OCI-LY1 (cell line): ENCODE measurements at regions not wholly inside any gene's neighbourhood (a gene's known extent, or its start where the extent isn't known, plus 50 kb on each side); places are given as distances from the start of the nearest gene placed in this dataset.

Experiments used
- EZH2 ChIP-seq: fragments of 200-600 bp; sonication (generic), shearing (Covaris generic); IDR thresholded peaks from 2 replicates; pipeline ENCODE4 v1.8.0; 2017; ENCODE audit warnings: borderline replicate concordance, mixed run types, mild to moderate bottlenecking, antibody characterized with exemption, low read length, moderate library complexity, mixed read lengths
- TF ChIP-seq, protein P1 (sequence below): fragments of 200-600 bp; sonication (generic), shearing (Covaris generic); IDR thresholded peaks from 2 replicates; pipeline ENCODE4 v1.5.1; 2017; ENCODE audit warnings: mild to moderate bottlenecking, antibody characterized with exemption, low read length, moderate library complexity, mixed read lengths

- TF ChIP-seq, protein P1, sequence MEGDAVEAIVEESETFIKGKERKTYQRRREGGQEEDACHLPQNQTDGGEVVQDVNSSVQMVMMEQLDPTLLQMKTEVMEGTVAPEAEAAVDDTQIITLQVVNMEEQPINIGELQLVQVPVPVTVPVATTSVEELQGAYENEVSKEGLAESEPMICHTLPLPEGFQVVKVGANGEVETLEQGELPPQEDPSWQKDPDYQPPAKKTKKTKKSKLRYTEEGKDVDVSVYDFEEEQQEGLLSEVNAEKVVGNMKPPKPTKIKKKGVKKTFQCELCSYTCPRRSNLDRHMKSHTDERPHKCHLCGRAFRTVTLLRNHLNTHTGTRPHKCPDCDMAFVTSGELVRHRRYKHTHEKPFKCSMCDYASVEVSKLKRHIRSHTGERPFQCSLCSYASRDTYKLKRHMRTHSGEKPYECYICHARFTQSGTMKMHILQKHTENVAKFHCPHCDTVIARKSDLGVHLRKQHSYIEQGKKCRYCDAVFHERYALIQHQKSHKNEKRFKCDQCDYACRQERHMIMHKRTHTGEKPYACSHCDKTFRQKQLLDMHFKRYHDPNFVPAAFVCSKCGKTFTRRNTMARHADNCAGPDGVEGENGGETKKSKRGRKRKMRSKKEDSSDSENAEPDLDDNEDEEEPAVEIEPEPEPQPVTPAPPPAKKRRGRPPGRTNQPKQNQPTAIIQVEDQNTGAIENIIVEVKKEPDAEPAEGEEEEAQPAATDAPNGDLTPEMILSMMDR: no peak
- no peak for TF ChIP-seq EZH2
Measured at GRCh38 chr13:89930861-89931260, 1416.6 kb upstream of the MIR17HG start.
